Fibroblast of lung (primary cell): ENCODE measurements at regions not wholly inside any gene's neighbourhood (a gene's known extent, or its start where the extent isn't known, plus 50 kb on each side); places are given as distances from the start of the nearest gene placed in this dataset.

Experiments
- DNase-seq, 2 donors: peaks; one replicate each; pipeline versions ENCODE4 v3.0.0 to v3.0.0-alpha.2; 2010; ENCODE audit warnings: low read depth in 2 of 2
- H2AFZ ChIP-seq: 2 replicates; pipeline ENCODE4 v1.5.1; 2012; ENCODE audit warnings: low read length, control low read depth, inconsistent platforms
- H3K27ac ChIP-seq: 2 replicates; pipeline ENCODE4 v1.5.1; 2011; ENCODE audit warnings: low read length, control low read depth; ENCODE audit not compliant: insufficient read depth
- H3K27me3 ChIP-seq: 2 replicates; pipeline ENCODE4 v1.5.1; 2011; ENCODE audit warnings: mild to moderate bottlenecking, low read length; ENCODE audit not compliant: control insufficient read depth, insufficient read depth
- H3K36me3 ChIP-seq: 2 replicates; pipeline ENCODE4 v1.5.1; 2011; ENCODE audit warnings: low read length; ENCODE audit not compliant: control insufficient read depth, insufficient read depth
- H3K4me1 ChIP-seq: 2 replicates; pipeline ENCODE4 v1.5.1; 2011; ENCODE audit warnings: low read length; ENCODE audit not compliant: control insufficient read depth, insufficient read depth; ENCODE audit errors: extremely low read depth
- H3K4me2 ChIP-seq: 2 replicates; pipeline ENCODE4 v1.5.1; 2011; ENCODE audit warnings: low read length, control low read depth; ENCODE audit not compliant: insufficient read depth; ENCODE audit errors: extremely low read depth
- H3K4me3 ChIP-seq, 4 experiments: fragments of 200-600 bp in 1 of 4; sonication (generic) in 1 of 4; replicated peaks in 1 of 4; 2 replicates each; pipeline ENCODE4 v1.5.1; 2011 to 2016; ENCODE audit warnings: low read length in 4 of 4, low read depth in 3 of 4, mild to moderate bottlenecking in 3 of 4, control low read depth in 2 of 4, inconsistent platforms in 1 of 4, mixed read lengths in 1 of 4; ENCODE audit not compliant: insufficient read depth in 1 of 4; ENCODE audit errors: control extremely low read depth in 1 of 4
- H3K79me2 ChIP-seq: 2 replicates; pipeline ENCODE4 v1.5.1; 2012; ENCODE audit warnings: mild to moderate bottlenecking, low read length, inconsistent platforms; ENCODE audit not compliant: control insufficient read depth, insufficient read depth
- H3K9ac ChIP-seq: 2 replicates; pipeline ENCODE4 v1.5.1; 2011; ENCODE audit warnings: mild to moderate bottlenecking, low read length, control low read depth; ENCODE audit not compliant: insufficient read depth
- H3K9me3 ChIP-seq: 2 replicates; pipeline ENCODE4 v1.5.1; 2012; ENCODE audit warnings: low read depth, low read length; ENCODE audit not compliant: control insufficient read depth, insufficient read depth
- H4K20me1 ChIP-seq: 2 replicates; pipeline ENCODE4 v1.5.1; 2011; ENCODE audit warnings: low read length; ENCODE audit not compliant: control insufficient read depth, insufficient read depth; ENCODE audit errors: extremely low read depth
- CTCF ChIP-seq, 2 donors: IDR thresholded peaks in 1 of 2; conservative IDR thresholded peaks in 1 of 2; 1 replicate in 1 of 2; 2 replicates in 1 of 2; pipeline ENCODE4 v1.5.1; 2011 to 2012; ENCODE audit warnings: low read length in 2 of 2, control low read depth in 1 of 2, inconsistent platforms in 1 of 2, low read depth in 1 of 2, mild to moderate bottlenecking in 1 of 2
- EZH2 ChIP-seq: IDR thresholded peaks from 2 replicates; pipeline ENCODE4 v1.5.1; 2012; ENCODE audit warnings: low read length, control low read depth, mild to moderate bottlenecking; ENCODE audit errors: missing control alignments

GRCh38 chr22:47788461-47788860 is 1026.0 kb downstream of the TBC1D22A start:
- no peaks in the 10 kb centered on the region for H3K79me2 ChIP-seq
- TF ChIP-seq CTCF (conservative IDR thresholded peaks at IDR 0.05 in 1 of 2, IDR thresholded peaks at IDR 0.05 in 1 of 2; ENCODE audit: low read depth in 1 of 2, low read length in 2 of 2) (no peak), EZH2 (no peak)
- H2AFZ ChIP-seq: no peak overlapping the region
- no peak overlapping the region for H3K27ac ChIP-seq
- H3K4me3 ChIP-seq: no peak overlapping the region
- no peak overlapping the region for H3K9ac ChIP-seq
- no peaks in the 10 kb centered on the region for H3K27me3 ChIP-seq
- H3K4me1 ChIP-seq: no peaks in the 10 kb centered on the region
- no peaks in the 10 kb centered on the region for H3K36me3 ChIP-seq
- no peak for DNase-seq
- H3K9me3 ChIP-seq: no peaks in the 10 kb centered on the region
- no peaks in the 10 kb centered on the region for H4K20me1 ChIP-seq
- no peak overlapping the region for H3K4me2 ChIP-seq

- no peaks in the 10 kb centered on the region for H4K20me1 ChIP-seq
- H3K4me3 ChIP-seq: no peak overlapping the region
- H3K79me2 ChIP-seq: no peaks in the 10 kb centered on the region
- H3K9ac ChIP-seq: no peak overlapping the region
- H3K4me1 ChIP-seq: no peaks in the 10 kb centered on the region
- TF ChIP-seq CTCF (conservative IDR thresholded peaks at IDR 0.05 in 1 of 2, IDR thresholded peaks at IDR 0.05 in 1 of 2; ENCODE audit: low read depth in 1 of 2, low read length in 2 of 2) (no peak), EZH2 (no peak)
- no peak overlapping the region for H3K27ac ChIP-seq
- H3K36me3 ChIP-seq: no peaks in the 10 kb centered on the region
- DNase-seq: no peak
- H3K9me3 ChIP-seq: no peaks in the 10 kb centered on the region
- H3K4me2 ChIP-seq: no peak overlapping the region
- H2AFZ ChIP-seq: no peak overlapping the region
- no peaks in the 10 kb centered on the region for H3K27me3 ChIP-seq
Measured at GRCh38 chr22:47787501-47788227, 1025.2 kb downstream of the TBC1D22A start.

DNA sequence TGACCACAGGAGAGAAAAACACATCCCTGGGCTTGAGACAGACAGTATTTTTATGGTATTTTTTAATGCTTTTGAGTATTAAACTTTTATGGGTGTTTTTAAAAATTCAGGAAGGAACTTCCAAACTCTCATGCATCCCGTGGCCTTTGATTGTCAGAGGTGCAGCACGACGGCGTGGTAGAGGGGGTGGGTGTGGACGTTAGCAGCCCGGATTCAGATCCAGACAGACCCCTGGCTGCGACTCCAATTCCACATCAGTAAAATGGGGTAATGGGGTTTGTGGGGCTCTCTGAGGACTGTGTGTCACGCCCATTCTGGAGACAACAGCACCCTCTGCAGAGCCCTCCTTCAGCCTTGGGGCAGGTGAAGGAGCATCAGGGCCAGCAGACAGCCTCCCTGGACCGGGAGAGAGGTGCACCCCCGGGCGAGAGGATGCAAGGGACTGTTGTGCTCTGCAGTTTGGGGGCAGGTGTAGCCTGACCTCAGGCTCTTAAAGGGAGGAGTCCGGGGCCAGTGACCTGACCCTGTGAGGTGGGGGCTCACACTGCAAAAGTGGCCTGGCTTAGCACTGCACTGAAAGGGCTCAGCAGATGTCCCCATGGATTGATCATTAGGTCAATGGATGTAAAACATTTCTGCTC is 1024.3 kb downstream of the TBC1D22A start:
- TF ChIP-seq EZH2: no peak
- no peak for TF ChIP-seq CTCF (conservative IDR thresholded peaks at IDR 0.05 in 1 of 2, IDR thresholded peaks at IDR 0.05 in 1 of 2; ENCODE audit: low read depth in 1 of 2, low read length in 2 of 2)
- Histone ChIP-seq H3K4me1 (no peaks in the 10 kb centered on the region), H3K79me2 (no peaks in the 10 kb centered on the region), H2AFZ (no peak overlapping the region), H3K36me3 (no peaks in the 10 kb centered on the region), H3K9me3 (peaks cover 1% of the 10 kb centered on the region), H3K27ac (no peak overlapping the region), H3K27me3 (no peaks in the 10 kb centered on the region), H4K20me1 (no peaks in the 10 kb centered on the region), H3K4me2 (no peak overlapping the region), H3K9ac (no peak overlapping the region), H3K4me3 (no peak overlapping the region)
- DNase-seq: no peak
